ENCODE measurements at regions not wholly inside any gene's neighbourhood (a gene's known extent, or its start where the extent isn't known, plus 50 kb on each side); places are given as distances from the start of the nearest gene placed in this dataset.

DNA sequence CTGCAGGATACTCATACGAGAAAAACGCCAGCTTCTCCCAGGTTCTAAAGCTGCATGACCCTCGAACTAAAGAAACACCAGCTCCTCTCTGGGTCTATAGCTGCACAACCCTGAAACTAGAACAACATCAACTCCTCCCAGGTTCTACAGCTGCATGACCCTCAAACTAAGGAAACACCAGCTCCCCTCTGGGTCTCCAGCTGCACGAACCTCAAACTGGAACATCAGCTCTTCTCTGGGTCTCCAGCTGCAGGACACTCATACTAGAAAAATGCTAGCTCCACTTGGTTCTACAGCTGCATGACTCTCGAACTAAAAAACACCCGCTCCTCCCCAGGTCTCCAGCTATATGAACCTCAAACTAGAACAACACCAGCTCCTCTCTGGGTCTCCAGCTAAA lies 811.1 kb downstream of the CDH9 start:
- peaks cover 7% of the 10 kb centered on the region for H3K36me3 Mint-ChIP-seq
- H3K27ac Mint-ChIP-seq: no peak overlapping the region
- peaks cover 0 to 28% (median 7%) of the 10 kb centered on the region in 3 donors for H3K9me3 Mint-ChIP-seq
- no peaks in the 10 kb centered on the region for H3K4me1 Mint-ChIP-seq
- no peak overlapping the region for H3K4me3 Mint-ChIP-seq
- no peaks in the 10 kb centered on the region for H3K27me3 Mint-ChIP-seq

GRCh38 chr5:26205121-26205520 lies 833.3 kb downstream of the CDH9 start:
- H3K9me3 Mint-ChIP-seq: peaks cover 2 to 7% (median 6%) of the 10 kb centered on the region in 3 donors
- no peak overlapping the region for H3K27ac Mint-ChIP-seq
- H3K4me1 Mint-ChIP-seq: no peaks in the 10 kb centered on the region
- no peak overlapping the region for H3K4me3 Mint-ChIP-seq
- H3K36me3 Mint-ChIP-seq: no peaks in the 10 kb centered on the region
- H3K27me3 Mint-ChIP-seq: no peaks in the 10 kb centered on the region

GRCh38 chr5:26193626-26194025 lies 844.8 kb downstream of the CDH9 start:
- no peaks in the 10 kb centered on the region for H3K4me1 Mint-ChIP-seq
- H3K4me3 Mint-ChIP-seq: no peak overlapping the region
- peaks cover 0 to 9% (median 3%) of the 10 kb centered on the region in 3 donors for H3K9me3 Mint-ChIP-seq
- no peaks in the 10 kb centered on the region for H3K36me3 Mint-ChIP-seq
- no peak overlapping the region for H3K27ac Mint-ChIP-seq
- H3K27me3 Mint-ChIP-seq: no peaks in the 10 kb centered on the region

GRCh38 chr5:26192486-26192885 lies 845.9 kb downstream of the CDH9 start:
- Mint-ChIP-seq H3K4me3 (no peak overlapping the region), H3K27ac (no peak overlapping the region)

DNA sequence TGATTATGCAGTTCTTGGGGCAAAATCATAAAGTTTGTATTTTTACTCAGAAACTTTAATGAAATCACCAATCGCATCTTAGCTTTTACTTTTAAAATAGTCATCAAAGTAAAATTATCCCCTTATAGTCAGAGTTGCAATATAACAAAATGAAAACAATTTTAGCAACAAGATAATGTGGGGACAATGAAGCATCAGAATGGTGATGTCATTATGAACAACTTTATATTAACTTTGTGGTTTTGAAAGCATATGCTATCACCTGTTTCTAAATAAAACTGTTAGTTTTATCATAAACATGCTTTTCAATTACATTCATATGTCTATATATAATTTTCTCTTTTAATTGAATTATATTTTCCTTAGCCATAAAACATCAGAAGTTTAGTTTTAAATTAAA lies 856.8 kb downstream of the CDH9 start:
- Mint-ChIP-seq H3K27me3 (no peaks in the 10 kb centered on the region), H3K9me3 (peaks cover 0 to 8% (median 2%) of the 10 kb centered on the region in 3 donors), H3K27ac (no peak overlapping the region), H3K4me3 (no peak overlapping the region), H3K4me1 (no peaks in the 10 kb centered on the region), H3K36me3 (no peaks in the 10 kb centered on the region)

More at GRCh38 chr5:26192486-26192885, 845.9 kb downstream of the CDH9 start:
- no peaks in the 10 kb centered on the region for H3K4me1 Mint-ChIP-seq
- peaks cover 0 to 9% (median 3%) of the 10 kb centered on the region in 3 donors for H3K9me3 Mint-ChIP-seq
- no peaks in the 10 kb centered on the region for H3K27me3 Mint-ChIP-seq
- no peaks in the 10 kb centered on the region for H3K36me3 Mint-ChIP-seq

GRCh38 chr5:26148569-26149107 lies 889.7 kb downstream of the CDH9 start:
- Mint-ChIP-seq H3K27ac (no peak overlapping the region), H3K4me1 (peaks cover 0 to 4% (median 0%) of the 10 kb centered on the region in 3 donors), H3K4me3 (no peak overlapping the region), H3K9me3 (peaks cover 7 to 9% (median 7%) of the 10 kb centered on the region in 3 donors), H3K27me3 (no peaks in the 10 kb centered on the region), H3K36me3 (no peaks in the 10 kb centered on the region)

- H3K4me3 Mint-ChIP-seq: no peak overlapping the region
- no peak overlapping the region for H3K27ac Mint-ChIP-seq
- H3K36me3 Mint-ChIP-seq: no peaks in the 10 kb centered on the region
- H3K27me3 Mint-ChIP-seq: no peaks in the 10 kb centered on the region
- peaks cover 0 to 4% (median 2%) of the 10 kb centered on the region in 3 donors for H3K9me3 Mint-ChIP-seq
- H3K4me1 Mint-ChIP-seq: no peaks in the 10 kb centered on the region
Observed at GRCh38 chr5:26143259-26143658, 895.1 kb downstream of the CDH9 start.

GRCh38 chr5:26121338-26121737 lies 917.0 kb downstream of the CDH9 start:
- Mint-ChIP-seq H3K36me3 (no peaks in the 10 kb centered on the region), H3K27me3 (no peaks in the 10 kb centered on the region), H3K4me3 (no peak overlapping the region), H3K9me3 (peaks cover 1 to 4% (median 3%) of the 10 kb centered on the region in 3 donors), H3K27ac (no peak overlapping the region), H3K4me1 (no peaks in the 10 kb centered on the region)

GRCh38 chr5:26104175-26104574 lies 934.2 kb downstream of the CDH9 start:
- Mint-ChIP-seq H3K4me1 (no peaks in the 10 kb centered on the region), H3K4me3 (no peak overlapping the region), H3K27ac (no peak overlapping the region), H3K27me3 (no peaks in the 10 kb centered on the region), H3K9me3 (peaks cover 0 to 10% (median 3%) of the 10 kb centered on the region in 3 donors), H3K36me3 (no peaks in the 10 kb centered on the region)

- Mint-ChIP-seq H3K4me1 (no peaks in the 10 kb centered on the region), H3K9me3 (peaks cover 0 to 4% (median 4%) of the 10 kb centered on the region in 3 donors), H3K27me3 (no peaks in the 10 kb centered on the region), H3K36me3 (no peaks in the 10 kb centered on the region), H3K27ac (no peak overlapping the region), H3K4me3 (no peak overlapping the region)
Observed at GRCh38 chr5:26060212-26060611, 978.2 kb downstream of the CDH9 start.

GRCh38 chr5:26054594-26054993 lies 983.8 kb downstream of the CDH9 start:
- no peak overlapping the region for H3K4me3 Mint-ChIP-seq
- no peaks in the 10 kb centered on the region for H3K36me3 Mint-ChIP-seq
- no peaks in the 10 kb centered on the region for H3K4me1 Mint-ChIP-seq
- H3K27me3 Mint-ChIP-seq: no peaks in the 10 kb centered on the region
- peaks cover 0 to 22% (median 3%) of the 10 kb centered on the region in 3 donors for H3K9me3 Mint-ChIP-seq
- H3K27ac Mint-ChIP-seq: no peak overlapping the region

DNA sequence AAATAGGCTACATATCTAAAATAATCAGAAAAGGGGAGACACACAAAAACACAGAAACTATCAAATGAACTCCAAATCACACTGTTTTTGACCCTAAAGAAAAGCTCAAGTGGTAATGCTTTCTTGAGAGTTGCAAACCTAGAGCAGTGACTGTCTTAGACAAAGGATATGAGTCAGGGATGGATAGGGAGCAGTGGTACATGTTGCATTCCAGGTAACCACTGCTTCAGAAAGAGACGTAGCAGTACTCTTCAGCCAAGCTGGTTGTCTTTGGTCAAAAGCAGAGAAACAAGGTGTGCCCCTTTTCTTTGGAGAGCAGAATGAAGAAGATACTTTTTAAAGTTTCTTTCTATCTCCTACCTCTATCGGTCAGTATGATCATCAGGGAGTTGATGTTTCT lies 1003.6 kb downstream of the CDH9 start:
- no peak overlapping the region for H3K27ac Mint-ChIP-seq
- no peaks in the 10 kb centered on the region for H3K36me3 Mint-ChIP-seq
- no peak overlapping the region for H3K4me3 Mint-ChIP-seq
- no peaks in the 10 kb centered on the region for H3K4me1 Mint-ChIP-seq
- H3K27me3 Mint-ChIP-seq: no peaks in the 10 kb centered on the region
- H3K9me3 Mint-ChIP-seq: peaks cover 2 to 7% (median 3%) of the 10 kb centered on the region in 3 donors

DNA sequence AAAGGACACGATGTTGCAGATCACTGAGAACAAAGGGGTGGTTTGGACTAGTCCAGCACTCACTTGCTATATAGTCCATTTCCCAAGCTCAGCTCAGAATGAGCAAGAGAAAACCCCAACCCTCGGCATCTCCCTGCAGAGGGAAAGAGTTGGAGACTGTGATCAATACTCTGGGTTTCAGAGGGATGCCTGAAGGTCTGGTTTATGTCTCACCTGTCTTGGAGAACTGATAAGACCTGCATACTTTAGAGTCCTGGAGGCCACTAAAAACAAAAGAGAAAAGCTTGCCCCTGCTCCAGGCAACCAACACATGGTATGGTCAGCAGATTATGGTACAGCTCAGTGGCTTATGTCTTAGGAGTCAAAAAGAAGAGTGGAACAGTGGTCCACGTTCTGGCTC lies 1006.9 kb downstream of the CDH9 start:
- H3K27me3 Mint-ChIP-seq: no peaks in the 10 kb centered on the region
- peaks cover 0 to 7% (median 0%) of the 10 kb centered on the region in 3 donors for H3K9me3 Mint-ChIP-seq
- no peaks in the 10 kb centered on the region for H3K36me3 Mint-ChIP-seq
- no peak overlapping the region for H3K4me3 Mint-ChIP-seq
- peak overlapping the region in 1 of 3 donors; percentile 66 for H3K27ac Mint-ChIP-seq
- H3K4me1 Mint-ChIP-seq: no peaks in the 10 kb centered on the region

DNA sequence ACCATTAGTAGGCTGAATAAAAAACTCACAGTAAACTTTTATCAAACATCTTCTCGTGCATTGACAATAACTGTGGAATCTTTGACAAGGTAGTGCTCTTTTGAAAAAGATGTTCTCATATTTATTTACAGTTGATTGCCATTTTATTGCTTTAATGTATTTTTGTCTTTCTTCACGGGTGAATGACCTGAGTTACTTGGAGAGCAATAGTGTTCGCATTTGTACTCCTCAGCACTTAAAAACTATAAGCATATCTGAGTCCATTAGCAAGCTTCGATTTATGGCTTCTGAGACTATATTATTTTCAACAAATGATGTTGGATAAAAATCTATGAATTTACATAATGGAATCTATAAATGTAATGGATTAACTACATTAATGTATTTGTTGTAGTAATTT lies 1012.3 kb downstream of the CDH9 start:
- no peak overlapping the region for H3K4me3 Mint-ChIP-seq
- H3K36me3 Mint-ChIP-seq: no peaks in the 10 kb centered on the region
- no peak overlapping the region for H3K27ac Mint-ChIP-seq
- no peaks in the 10 kb centered on the region for H3K27me3 Mint-ChIP-seq
- H3K9me3 Mint-ChIP-seq: peaks cover 0 to 5% (median 3%) of the 10 kb centered on the region in 3 donors
- H3K4me1 Mint-ChIP-seq: peaks cover 0 to 2% (median 0%) of the 10 kb centered on the region in 3 donors

DNA sequence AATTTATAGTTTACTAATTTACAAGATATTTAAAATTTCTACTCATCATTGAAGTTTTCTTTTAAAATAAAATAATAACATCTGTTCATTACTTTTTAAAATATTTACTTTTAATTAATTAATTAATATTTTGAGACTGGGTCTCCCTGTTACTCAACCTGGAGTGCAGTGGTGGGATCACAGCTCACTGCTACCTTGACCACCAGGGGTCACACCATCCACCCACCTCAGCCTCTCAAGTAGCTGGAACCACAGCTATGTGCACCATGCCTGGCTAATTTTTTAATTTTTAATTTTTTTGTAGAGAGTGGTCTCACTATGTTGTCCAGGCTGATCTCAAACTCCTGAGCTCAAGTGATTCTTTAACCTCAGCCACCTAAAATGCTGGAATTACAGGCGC lies 1013.6 kb downstream of the CDH9 start:
- H3K27me3 Mint-ChIP-seq: no peaks in the 10 kb centered on the region

GRCh38 chr5:26023361-26023760 lies 1015.0 kb downstream of the CDH9 start:
- peaks cover 0 to 5% (median 5%) of the 10 kb centered on the region in 3 donors for H3K9me3 Mint-ChIP-seq
- peaks cover 0 to 2% (median 0%) of the 10 kb centered on the region in 3 donors for H3K4me1 Mint-ChIP-seq
- H3K27ac Mint-ChIP-seq: no peak overlapping the region
- H3K27me3 Mint-ChIP-seq: no peaks in the 10 kb centered on the region
- H3K36me3 Mint-ChIP-seq: no peaks in the 10 kb centered on the region
- H3K4me3 Mint-ChIP-seq: no peak overlapping the region

More for the DNA sequence above, 1013.6 kb downstream of the CDH9 start:
- peaks cover 0 to 2% (median 0%) of the 10 kb centered on the region in 3 donors for H3K4me1 Mint-ChIP-seq
- H3K36me3 Mint-ChIP-seq: no peaks in the 10 kb centered on the region
- peaks cover 0 to 5% (median 5%) of the 10 kb centered on the region in 3 donors for H3K9me3 Mint-ChIP-seq
- no peak overlapping the region for H3K4me3 Mint-ChIP-seq
- no peak overlapping the region for H3K27ac Mint-ChIP-seq

All from IgD-negative memory B cell (primary cell).